ENCODE measurements at regions not wholly inside any gene's neighbourhood (a gene's known extent, or its start where the extent isn't known, plus 50 kb on each side); places are given as distances from the start of the nearest gene placed in this dataset.

DNA sequence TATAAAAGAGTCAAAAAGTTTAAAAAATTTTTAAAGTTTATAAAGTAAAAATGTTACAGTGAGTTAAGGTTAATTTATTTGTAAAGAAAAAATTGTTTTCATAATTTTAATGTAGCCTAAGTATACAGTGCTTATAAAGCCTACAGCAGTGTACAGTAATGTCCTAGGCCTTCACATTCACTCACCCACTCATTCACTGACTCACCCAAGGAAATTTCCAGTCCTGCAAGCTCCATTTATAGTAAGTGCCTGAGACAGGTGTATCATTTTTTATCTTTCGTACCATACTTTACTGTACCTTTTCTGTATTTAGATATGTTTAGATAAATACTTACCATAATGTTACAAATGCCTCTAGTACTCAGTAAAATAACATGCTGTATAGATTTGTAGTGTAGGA, 269.7 kb upstream of the PHF14 start:
- Mint-ChIP-seq H3K27ac (no peak overlapping the region), H3K36me3 (ENCODE audit: low read depth) (no peaks in the 10 kb centered on the region), H3K4me1 (peaks cover 13% of the 10 kb centered on the region), H3K9me3 (peaks cover 14% of the 10 kb centered on the region), H3K27me3 (ENCODE audit: insufficient read depth) (no peaks in the 10 kb centered on the region), H3K4me3 (no peak overlapping the region)
- Histone ChIP-seq H3K27ac (ENCODE audit: low read depth, low read length) (no peak overlapping the region), H3K36me3 (ENCODE audit: control insufficient read depth, insufficient read depth, low read length) (no peaks in the 10 kb centered on the region), H3K27me3 (ENCODE audit: control insufficient read depth, insufficient read depth, low read length, poor library complexity, severe bottlenecking) (no peaks in the 10 kb centered on the region), H3K4me3 (ENCODE audit: low read length) (no peak overlapping the region), H3K9me3 (ENCODE audit: control insufficient read depth, low read length) (peaks cover 4% of the 10 kb centered on the region), H3K9ac (ENCODE audit: extremely low read depth, low read length, poor library complexity, severe bottlenecking) (no peak overlapping the region), H3K4me1 (ENCODE audit: control insufficient read depth, insufficient read depth, low read length) (peaks cover 6% of the 10 kb centered on the region)
- no CpG with 5 or more reads among the region's 1 CpG for WGBS, 2 experiments (ENCODE audit: insufficient coverage in 1 of 2, insufficient read length in 1 of 2)
- TF ChIP-seq, protein P1, sequence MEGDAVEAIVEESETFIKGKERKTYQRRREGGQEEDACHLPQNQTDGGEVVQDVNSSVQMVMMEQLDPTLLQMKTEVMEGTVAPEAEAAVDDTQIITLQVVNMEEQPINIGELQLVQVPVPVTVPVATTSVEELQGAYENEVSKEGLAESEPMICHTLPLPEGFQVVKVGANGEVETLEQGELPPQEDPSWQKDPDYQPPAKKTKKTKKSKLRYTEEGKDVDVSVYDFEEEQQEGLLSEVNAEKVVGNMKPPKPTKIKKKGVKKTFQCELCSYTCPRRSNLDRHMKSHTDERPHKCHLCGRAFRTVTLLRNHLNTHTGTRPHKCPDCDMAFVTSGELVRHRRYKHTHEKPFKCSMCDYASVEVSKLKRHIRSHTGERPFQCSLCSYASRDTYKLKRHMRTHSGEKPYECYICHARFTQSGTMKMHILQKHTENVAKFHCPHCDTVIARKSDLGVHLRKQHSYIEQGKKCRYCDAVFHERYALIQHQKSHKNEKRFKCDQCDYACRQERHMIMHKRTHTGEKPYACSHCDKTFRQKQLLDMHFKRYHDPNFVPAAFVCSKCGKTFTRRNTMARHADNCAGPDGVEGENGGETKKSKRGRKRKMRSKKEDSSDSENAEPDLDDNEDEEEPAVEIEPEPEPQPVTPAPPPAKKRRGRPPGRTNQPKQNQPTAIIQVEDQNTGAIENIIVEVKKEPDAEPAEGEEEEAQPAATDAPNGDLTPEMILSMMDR (conservative IDR thresholded peaks at IDR 0.05), result no peak
- DNase-seq, result no peak

DNA sequence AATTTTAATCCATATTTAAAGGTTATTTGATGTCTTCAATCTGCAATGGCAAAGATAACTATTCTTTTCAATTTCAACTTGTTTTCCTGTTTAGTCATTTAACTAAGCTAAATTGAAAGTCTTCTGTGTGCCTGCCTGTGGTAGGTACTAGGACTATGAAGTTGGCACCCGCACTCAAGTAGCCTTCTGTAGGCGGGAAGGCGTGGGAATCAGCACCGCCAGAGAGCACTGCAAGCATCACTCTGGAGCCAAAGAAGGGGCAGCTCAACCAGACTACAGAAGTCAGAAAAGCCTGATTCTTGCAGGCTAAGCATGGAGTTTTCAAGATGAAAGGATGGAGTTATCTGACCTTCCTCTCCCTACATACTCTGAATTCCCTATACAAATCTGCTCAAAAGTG, 269.0 kb upstream of the PHF14 start:
- H3K27me3 Mint-ChIP-seq (ENCODE audit: insufficient read depth), result no peaks in the 10 kb centered on the region
- TF ChIP-seq, protein P1 (conservative IDR thresholded peaks at IDR 0.05), result no peak

DNA sequence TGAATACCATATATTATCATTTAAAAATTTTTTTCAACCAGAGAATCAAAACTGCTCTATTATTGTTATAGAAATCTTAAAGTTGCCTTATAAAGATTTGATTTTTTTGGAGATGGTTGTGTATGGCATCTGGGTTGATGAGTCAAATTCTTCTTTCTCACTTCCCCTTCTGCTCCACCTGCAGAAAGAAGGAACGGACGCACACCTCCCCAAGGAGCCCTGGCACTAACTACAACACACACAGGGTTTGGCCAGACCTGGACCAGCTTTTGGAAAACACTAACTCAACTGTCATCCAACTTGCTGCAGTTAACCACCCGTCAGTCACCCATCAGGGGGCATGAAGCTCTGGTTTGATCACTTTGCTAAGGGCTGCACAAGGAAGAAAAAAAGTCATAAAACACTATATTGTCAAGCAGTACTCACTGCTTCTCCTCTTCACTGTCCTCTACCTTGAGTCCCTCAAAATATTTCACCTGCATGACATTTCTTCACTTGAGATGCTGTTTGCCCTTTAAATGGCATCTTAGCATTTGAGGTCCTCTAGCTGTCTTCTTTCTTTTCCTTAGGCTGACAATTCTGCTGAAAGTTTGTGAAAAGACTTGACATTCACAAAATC, 266.7 kb upstream of the PHF14 start:
- H3K27me3 Mint-ChIP-seq (ENCODE audit: insufficient read depth), result no peaks in the 10 kb centered on the region
- H3K27ac Mint-ChIP-seq, result no peak overlapping the region
- peaks cover 6% of the 10 kb centered on the region for H3K4me1 ChIP-seq (ENCODE audit: control insufficient read depth, insufficient read depth, low read length)
- H3K36me3 ChIP-seq (ENCODE audit: control insufficient read depth, insufficient read depth, low read length), result no peaks in the 10 kb centered on the region
- H3K4me3 Mint-ChIP-seq, result no peak overlapping the region
- H3K4me1 Mint-ChIP-seq, result peaks cover 14% of the 10 kb centered on the region
- no peaks in the 10 kb centered on the region for H3K36me3 Mint-ChIP-seq (ENCODE audit: low read depth)
- H3K27ac ChIP-seq (ENCODE audit: low read depth, low read length), result no peak overlapping the region
- no peaks in the 10 kb centered on the region for H3K9me3 Mint-ChIP-seq
- TF ChIP-seq, protein P1 (conservative IDR thresholded peaks at IDR 0.05), result no peak
- no peak overlapping the region for H3K9ac ChIP-seq (ENCODE audit: extremely low read depth, low read length, poor library complexity, severe bottlenecking)
- H3K27me3 ChIP-seq (ENCODE audit: control insufficient read depth, insufficient read depth, low read length, poor library complexity, severe bottlenecking), result no peaks in the 10 kb centered on the region
- WGBS, 2 experiments (ENCODE audit: insufficient coverage in 1 of 2, insufficient read length in 1 of 2), result 86% methylated on average over 3 of the region's 3 CpGs; no CpG with 5 or more reads in 1 of the 2 experiments
- H3K9me3 ChIP-seq (ENCODE audit: control insufficient read depth, low read length), result no peaks in the 10 kb centered on the region
- DNase-seq, result no peak
- no peak overlapping the region for H3K4me3 ChIP-seq (ENCODE audit: low read length)

More for the DNA sequence above, 269.0 kb upstream of the PHF14 start:
- Mint-ChIP-seq H3K36me3 (ENCODE audit: low read depth) (no peaks in the 10 kb centered on the region), H3K9me3 (peaks cover 14% of the 10 kb centered on the region), H3K4me3 (no peak overlapping the region), H3K4me1 (peaks cover 13% of the 10 kb centered on the region), H3K27ac (no peak overlapping the region)
- 86 to 92% methylated on average over 4 of the region's 4 CpGs for WGBS, 2 experiments (ENCODE audit: insufficient coverage in 1 of 2, insufficient read length in 1 of 2)
- H3K9me3 ChIP-seq (ENCODE audit: control insufficient read depth, low read length), result peaks cover 4% of the 10 kb centered on the region
- no peaks in the 10 kb centered on the region for H3K36me3 ChIP-seq (ENCODE audit: control insufficient read depth, insufficient read depth, low read length)
- no peak overlapping the region for H3K27ac ChIP-seq (ENCODE audit: low read depth, low read length)
- no peak overlapping the region for H3K4me3 ChIP-seq (ENCODE audit: low read length)
- H3K9ac ChIP-seq (ENCODE audit: extremely low read depth, low read length, poor library complexity, severe bottlenecking), result no peak overlapping the region
- no peaks in the 10 kb centered on the region for H3K27me3 ChIP-seq (ENCODE audit: control insufficient read depth, insufficient read depth, low read length, poor library complexity, severe bottlenecking)
- no peak for DNase-seq
- peaks cover 6% of the 10 kb centered on the region for H3K4me1 ChIP-seq (ENCODE audit: control insufficient read depth, insufficient read depth, low read length)
